T-helper 1 cell treated with Interleukin-12 subunit alpha and Interleukin-12 subunit beta and Interleukin-4 antibody, amounts not matched to agents 30 μg/mL and 1 μg/mL, for 36 hours (primary cell): ENCODE measurements at regions not wholly inside any gene's neighbourhood (a gene's known extent, or its start where the extent isn't known, plus 50 kb on each side); places are given as distances from the start of the nearest gene placed in this dataset.

Source experiments
- H3K27ac Mint-ChIP-seq: one replicate; pipeline ENCODE4 v1.8.0; 2021; ENCODE audit warnings: mild to moderate bottlenecking, mixed read lengths
- H3K27me3 Mint-ChIP-seq: one replicate; pipeline ENCODE4 v1.8.0; 2021; ENCODE audit warnings: low read depth, mixed read lengths
- H3K36me3 Mint-ChIP-seq: one replicate; pipeline ENCODE4 v1.8.0; 2021; ENCODE audit warnings: low read depth, mixed read lengths
- H3K4me1 Mint-ChIP-seq: one replicate; pipeline ENCODE4 v1.8.0; 2021; ENCODE audit warnings: low read depth, mixed read lengths
- H3K4me3 Mint-ChIP-seq: one replicate; pipeline ENCODE4 v1.8.0; 2021; ENCODE audit warnings: mild to moderate bottlenecking, moderate library complexity, mixed read lengths
- H3K9me3 Mint-ChIP-seq: one replicate; pipeline ENCODE4 v1.8.0; 2021; ENCODE audit warnings: mixed read lengths

DNA sequence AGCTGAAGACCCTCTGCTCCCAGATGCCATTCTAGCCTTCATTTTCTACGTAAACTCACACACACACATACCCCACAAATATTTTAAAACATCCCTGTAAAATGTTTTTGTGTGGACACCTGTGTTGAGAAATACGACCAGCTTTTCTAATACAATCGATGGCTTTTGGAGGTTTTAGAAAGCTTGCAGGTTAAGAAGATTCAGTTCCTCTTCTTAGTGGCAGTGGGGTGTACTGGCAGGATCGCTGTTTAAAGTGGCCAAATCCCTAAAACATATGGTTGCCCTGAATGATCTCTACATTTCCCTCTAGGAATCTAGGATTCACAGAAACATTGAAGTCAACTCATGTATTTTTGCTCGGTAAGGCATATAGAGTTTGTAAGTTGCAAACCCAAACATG lies 236.3 kb downstream of the NSG2 start:
- no peaks in the 10 kb centered on the region for H3K9me3 Mint-ChIP-seq
- no peak overlapping the region for H3K4me3 Mint-ChIP-seq
- H3K4me1 Mint-ChIP-seq = no peaks in the 10 kb centered on the region
- H3K36me3 Mint-ChIP-seq = no peaks in the 10 kb centered on the region
- no peaks in the 10 kb centered on the region for H3K27me3 Mint-ChIP-seq
- no peak overlapping the region for H3K27ac Mint-ChIP-seq

DNA sequence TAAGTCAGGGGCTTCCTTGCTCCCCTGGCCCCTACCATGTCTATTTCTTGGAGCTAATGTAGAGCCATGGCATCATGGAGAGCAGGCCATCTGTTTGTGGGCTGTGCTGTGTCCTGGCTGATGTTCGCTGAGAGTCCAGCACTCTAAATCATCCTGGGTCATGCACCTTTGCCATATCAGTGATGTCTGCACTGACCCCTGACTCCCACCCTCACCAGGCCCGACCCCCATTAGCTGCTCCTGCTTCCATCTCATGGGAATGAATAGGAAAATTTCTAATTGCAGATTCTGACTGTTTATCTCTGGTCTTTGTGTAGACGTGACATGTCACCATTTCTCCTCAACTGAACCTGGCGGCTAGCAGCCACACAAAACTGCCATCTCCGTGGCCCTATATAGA lies 236.9 kb downstream of the NSG2 start:
- no peaks in the 10 kb centered on the region for H3K36me3 Mint-ChIP-seq
- H3K4me3 Mint-ChIP-seq = no peak overlapping the region
- H3K27me3 Mint-ChIP-seq = no peaks in the 10 kb centered on the region
- H3K4me1 Mint-ChIP-seq = no peaks in the 10 kb centered on the region
- no peaks in the 10 kb centered on the region for H3K9me3 Mint-ChIP-seq
- no peak overlapping the region for H3K27ac Mint-ChIP-seq

DNA sequence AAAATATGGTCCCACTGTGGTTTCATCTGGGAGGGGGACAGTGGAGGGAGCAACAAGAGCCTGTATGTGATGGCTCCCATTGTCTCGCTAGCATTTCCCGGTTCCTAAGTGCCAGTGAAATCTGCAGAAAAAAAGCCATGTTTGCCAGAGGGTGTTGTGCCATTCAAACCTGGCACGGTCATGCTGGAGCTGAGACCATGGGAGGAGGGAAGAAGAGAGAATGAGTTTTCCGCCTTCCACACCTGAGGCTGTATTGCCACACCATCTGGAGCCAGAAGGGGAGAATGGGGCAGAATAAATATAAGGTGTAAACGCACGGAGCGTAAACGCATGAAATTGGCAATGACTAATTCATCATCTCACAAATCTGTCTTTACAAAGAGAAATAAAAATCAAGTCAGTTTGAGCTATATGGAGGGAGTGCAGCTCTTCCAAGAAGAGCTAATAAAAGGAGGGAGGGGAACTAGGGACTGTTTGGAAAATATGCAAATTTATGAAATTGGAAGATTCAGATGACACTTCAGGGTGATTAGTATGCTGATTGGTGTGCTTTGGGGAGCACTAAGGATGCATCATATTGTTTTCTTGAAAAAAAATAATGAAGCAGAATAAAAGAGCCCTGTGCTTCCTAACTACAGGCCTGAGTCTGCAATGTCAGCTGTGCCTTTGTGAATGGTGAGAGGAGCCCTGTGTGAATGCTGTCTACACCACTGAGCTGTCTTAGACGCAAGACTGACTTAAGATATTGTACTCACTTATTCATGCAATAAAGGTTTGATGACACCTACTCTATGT lies 237.9 kb downstream of the NSG2 start:
- Mint-ChIP-seq H3K27me3 (no peaks in the 10 kb centered on the region), H3K4me3 (no peak overlapping the region), H3K9me3 (no peaks in the 10 kb centered on the region), H3K36me3 (no peaks in the 10 kb centered on the region), H3K27ac (no peak overlapping the region), H3K4me1 (no peaks in the 10 kb centered on the region)

DNA sequence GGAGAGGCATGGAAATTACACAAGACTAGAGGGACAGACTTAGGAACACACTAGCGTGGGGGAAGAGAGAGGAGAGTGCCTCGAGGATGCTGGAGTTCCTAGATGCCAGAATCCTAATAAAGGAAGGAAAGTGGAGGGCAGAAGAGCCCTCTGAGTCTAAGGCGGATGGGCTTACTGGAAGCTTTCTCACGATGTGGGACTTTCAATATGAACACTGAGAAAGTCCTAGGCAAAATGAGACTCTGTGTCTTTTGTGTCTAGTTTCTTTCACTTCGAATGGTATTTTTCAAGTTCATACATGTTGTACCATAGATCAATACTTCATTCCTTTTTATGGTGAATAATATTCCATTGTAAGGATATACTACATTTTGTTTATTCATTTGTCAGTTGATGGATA lies 239.4 kb downstream of the NSG2 start:
- H3K9me3 Mint-ChIP-seq = no peaks in the 10 kb centered on the region
- no peaks in the 10 kb centered on the region for H3K36me3 Mint-ChIP-seq
- H3K4me1 Mint-ChIP-seq = no peaks in the 10 kb centered on the region
- H3K27ac Mint-ChIP-seq = no peak overlapping the region
- H3K27me3 Mint-ChIP-seq = no peaks in the 10 kb centered on the region
- no peak overlapping the region for H3K4me3 Mint-ChIP-seq

DNA sequence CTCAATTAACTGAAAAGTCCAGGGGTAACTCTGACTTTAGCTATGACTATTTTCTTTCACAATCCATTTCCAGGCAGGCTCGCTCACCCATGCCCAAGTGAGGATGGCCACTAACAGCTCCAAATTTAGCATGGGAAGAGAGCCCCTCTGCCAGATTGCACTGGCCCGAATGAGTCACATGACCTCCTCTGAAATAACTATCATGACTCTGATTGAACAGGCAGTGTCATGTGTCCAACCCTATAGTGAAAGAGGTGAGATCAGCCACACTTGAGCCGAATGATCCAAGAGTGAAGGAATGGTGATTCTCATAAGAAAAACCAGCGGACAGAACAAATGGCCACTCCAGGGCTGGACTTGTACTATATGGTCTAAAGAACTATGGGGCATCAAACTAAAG lies 242.3 kb downstream of the NSG2 start:
- H3K4me1 Mint-ChIP-seq = no peaks in the 10 kb centered on the region
- H3K4me3 Mint-ChIP-seq = no peak overlapping the region
- H3K27me3 Mint-ChIP-seq = no peaks in the 10 kb centered on the region
- H3K27ac Mint-ChIP-seq = no peak overlapping the region
- no peaks in the 10 kb centered on the region for H3K36me3 Mint-ChIP-seq
- no peaks in the 10 kb centered on the region for H3K9me3 Mint-ChIP-seq

DNA sequence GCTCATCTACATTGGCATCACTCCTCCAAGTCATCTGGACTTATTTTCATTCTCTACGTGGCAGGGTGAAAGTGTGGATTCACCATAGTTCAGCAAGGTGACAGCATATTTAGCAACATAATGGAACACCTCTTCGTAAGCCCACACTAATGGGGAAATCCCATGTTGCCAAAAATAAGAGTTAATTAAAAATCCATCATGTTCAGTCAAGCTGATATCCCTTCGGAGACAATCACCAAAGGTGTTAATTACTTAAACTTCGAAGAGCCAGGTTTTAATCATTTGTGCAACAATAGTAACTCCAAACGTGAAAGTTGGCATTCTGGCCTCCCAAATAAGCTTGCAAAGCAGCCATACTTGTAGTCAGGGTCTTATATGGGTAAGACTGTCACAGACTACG lies 242.9 kb downstream of the NSG2 start:
- no peaks in the 10 kb centered on the region for H3K27me3 Mint-ChIP-seq
- no peak overlapping the region for H3K4me3 Mint-ChIP-seq
- H3K36me3 Mint-ChIP-seq = no peaks in the 10 kb centered on the region
- no peaks in the 10 kb centered on the region for H3K4me1 Mint-ChIP-seq
- no peak overlapping the region for H3K27ac Mint-ChIP-seq
- no peaks in the 10 kb centered on the region for H3K9me3 Mint-ChIP-seq

DNA sequence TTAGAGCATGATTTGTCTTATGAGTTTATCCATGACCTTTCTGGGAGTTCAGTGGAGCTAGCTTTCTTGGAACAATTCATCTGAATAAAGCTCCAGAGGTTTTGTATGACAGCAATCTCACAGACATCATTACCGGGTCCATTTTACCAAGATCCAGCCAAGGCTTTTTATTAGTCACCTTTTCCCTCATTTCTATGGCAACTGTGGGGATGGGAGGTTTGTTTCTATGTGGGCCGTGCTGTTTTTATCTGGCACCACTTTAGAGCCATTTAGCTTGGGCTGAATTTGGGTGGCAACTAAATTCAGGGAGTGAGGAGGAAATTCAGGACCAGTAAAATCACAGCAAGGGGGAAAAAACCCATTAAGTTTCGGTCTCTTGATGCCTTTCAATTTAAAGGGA lies 245.7 kb downstream of the NSG2 start:
- H3K4me3 Mint-ChIP-seq = no peak overlapping the region
- H3K4me1 Mint-ChIP-seq = no peaks in the 10 kb centered on the region
- no peaks in the 10 kb centered on the region for H3K9me3 Mint-ChIP-seq
- H3K36me3 Mint-ChIP-seq = no peaks in the 10 kb centered on the region
- no peaks in the 10 kb centered on the region for H3K27me3 Mint-ChIP-seq
- H3K27ac Mint-ChIP-seq = no peak overlapping the region

DNA sequence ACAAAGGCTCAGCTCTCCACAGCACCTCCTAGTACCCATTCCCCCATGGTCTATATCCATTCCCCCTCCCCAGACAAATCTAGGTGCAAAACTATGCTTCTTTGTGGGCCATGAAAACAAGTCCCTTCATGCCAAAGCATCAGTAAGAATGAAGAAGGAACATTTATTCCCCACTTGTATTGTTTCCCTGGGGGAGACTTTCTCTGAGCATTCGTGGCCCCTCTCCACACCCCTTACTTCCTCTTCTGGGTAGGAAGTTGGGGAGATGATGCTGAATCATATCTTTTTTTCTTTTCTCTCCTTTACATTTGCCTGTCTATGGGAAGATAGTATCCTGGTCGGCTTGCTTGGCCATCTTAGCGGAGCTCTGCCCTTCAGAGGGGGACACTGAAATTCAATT lies 246.8 kb downstream of the NSG2 start:
- no peaks in the 10 kb centered on the region for H3K9me3 Mint-ChIP-seq
- no peaks in the 10 kb centered on the region for H3K27me3 Mint-ChIP-seq
- H3K27ac Mint-ChIP-seq = no peak overlapping the region
- H3K4me1 Mint-ChIP-seq = no peaks in the 10 kb centered on the region
- H3K4me3 Mint-ChIP-seq = no peak overlapping the region
- no peaks in the 10 kb centered on the region for H3K36me3 Mint-ChIP-seq

DNA sequence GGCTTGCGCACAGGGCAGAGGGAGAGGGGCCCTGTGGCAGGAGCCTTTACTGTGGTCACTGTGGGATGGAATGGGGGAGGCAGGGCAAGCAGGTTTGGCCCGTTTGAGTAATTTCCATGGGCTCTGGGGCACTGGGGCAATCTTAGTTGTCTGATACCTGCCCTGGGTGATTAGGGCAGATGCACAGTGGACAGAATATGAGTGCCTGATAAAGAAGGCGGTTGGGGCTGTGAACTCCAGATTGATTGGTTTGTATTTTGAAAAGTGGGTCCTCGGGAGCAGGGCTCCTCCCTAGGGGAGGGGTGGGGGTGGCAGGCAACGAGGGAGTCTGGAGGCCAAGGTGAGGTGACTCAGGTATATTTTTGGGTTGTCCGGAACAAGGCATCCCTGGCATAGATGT lies 247.5 kb downstream of the NSG2 start:
- Mint-ChIP-seq H3K27me3 (no peaks in the 10 kb centered on the region), H3K27ac (no peak overlapping the region), H3K4me3 (no peak overlapping the region), H3K9me3 (no peaks in the 10 kb centered on the region), H3K4me1 (no peaks in the 10 kb centered on the region), H3K36me3 (no peaks in the 10 kb centered on the region)

DNA sequence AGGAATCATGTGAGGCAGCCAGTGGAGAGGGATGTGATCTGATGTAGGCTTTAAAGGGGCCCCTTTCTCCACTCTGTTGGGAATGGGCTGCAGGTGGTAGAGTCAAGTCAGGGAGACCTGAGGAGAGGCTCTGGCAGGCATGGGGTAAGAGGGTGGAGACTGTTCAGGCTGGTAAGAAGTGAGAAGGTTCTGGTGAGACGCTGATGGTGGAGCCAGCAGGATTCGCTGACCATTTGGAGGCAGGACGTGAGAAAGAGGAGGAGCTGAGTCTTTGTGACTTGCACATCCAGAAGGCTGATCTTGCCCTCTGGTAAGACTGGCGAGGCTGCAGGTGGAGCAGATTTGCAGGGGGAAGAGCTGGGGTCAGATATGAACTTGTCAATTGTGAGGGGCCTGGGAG lies 248.0 kb downstream of the NSG2 start:
- H3K36me3 Mint-ChIP-seq = no peaks in the 10 kb centered on the region
- H3K9me3 Mint-ChIP-seq = no peaks in the 10 kb centered on the region
- no peaks in the 10 kb centered on the region for H3K4me1 Mint-ChIP-seq
- H3K27me3 Mint-ChIP-seq = no peaks in the 10 kb centered on the region
- no peak overlapping the region for H3K4me3 Mint-ChIP-seq
- H3K27ac Mint-ChIP-seq = no peak overlapping the region

DNA sequence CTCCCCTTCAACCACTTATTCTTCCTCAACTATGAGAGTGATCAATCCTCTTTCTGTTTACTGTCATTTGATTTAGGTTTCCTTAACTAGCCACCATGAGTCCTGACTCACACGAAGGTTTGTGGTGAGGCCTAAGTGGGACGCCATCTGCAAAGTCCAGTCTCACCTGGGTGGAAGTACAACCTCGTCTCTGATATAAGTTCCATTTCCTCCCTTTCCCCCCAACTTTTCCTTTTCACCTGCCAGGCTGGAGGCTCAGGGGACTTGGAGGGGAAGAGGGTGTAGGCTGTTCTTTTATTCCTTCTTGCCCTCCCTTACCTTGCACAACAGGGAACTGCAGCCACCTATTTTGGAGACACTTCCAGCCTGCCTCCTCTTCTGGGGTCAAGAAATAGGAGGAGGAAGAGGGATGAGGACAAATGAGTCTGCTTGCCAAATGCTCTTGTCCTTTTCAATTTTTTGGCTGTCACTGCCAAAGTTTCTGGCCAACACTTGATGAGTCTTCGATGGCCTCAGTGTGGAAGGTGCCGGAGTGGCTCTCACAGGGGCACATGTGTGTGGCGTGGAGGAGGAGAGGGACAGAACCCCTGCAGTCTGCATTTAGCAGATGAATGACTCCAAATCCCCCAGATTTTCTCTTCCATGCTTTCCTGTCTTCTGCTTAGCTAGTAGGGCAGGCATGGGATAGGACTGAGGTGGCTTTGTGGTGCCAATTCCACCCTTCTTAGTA lies 249.6 kb downstream of the NSG2 start:
- H3K36me3 Mint-ChIP-seq = no peaks in the 10 kb centered on the region
- no peak overlapping the region for H3K27ac Mint-ChIP-seq
- H3K4me3 Mint-ChIP-seq = no peak overlapping the region
- no peaks in the 10 kb centered on the region for H3K9me3 Mint-ChIP-seq
- H3K27me3 Mint-ChIP-seq = no peaks in the 10 kb centered on the region
- no peaks in the 10 kb centered on the region for H3K4me1 Mint-ChIP-seq

DNA sequence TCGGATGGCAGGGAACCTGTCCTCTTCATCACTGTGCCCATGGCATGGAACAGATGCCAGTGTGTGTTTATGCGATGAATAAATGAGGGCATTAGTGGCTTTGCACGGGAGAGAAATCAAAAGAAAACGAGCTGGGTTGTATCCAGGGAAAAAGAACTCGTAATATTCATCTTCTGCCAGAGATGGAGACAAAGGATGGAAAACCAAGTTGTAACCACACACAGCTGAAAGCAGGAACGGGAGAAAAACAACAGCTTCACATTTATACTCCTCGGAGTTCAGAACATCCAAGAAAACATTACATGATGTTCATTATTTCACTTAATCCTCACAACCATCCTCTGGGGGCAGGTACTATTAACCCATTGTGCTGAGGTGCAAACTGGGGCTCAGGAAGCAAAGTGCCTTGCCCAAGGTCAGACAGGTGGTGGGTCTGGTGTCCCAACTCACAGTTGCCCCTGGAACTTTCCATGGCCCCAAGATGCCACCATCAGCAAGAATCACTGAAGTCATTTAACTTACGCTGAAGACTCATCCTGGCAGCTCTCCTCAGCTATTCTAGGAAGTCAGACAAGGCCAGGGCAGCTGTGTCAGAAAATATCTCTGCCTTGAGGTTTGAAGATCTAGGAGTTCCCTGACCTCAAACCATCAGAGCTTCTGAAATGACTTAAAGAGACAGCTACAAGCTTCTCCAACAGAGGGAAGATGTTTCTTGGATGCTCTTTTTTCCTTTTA lies 250.4 kb downstream of the NSG2 start:
- no peak overlapping the region for H3K4me3 Mint-ChIP-seq
- no peak overlapping the region for H3K27ac Mint-ChIP-seq
- H3K36me3 Mint-ChIP-seq = no peaks in the 10 kb centered on the region
- no peaks in the 10 kb centered on the region for H3K4me1 Mint-ChIP-seq
- peaks cover 2% of the 10 kb centered on the region for H3K27me3 Mint-ChIP-seq
- no peaks in the 10 kb centered on the region for H3K9me3 Mint-ChIP-seq

DNA sequence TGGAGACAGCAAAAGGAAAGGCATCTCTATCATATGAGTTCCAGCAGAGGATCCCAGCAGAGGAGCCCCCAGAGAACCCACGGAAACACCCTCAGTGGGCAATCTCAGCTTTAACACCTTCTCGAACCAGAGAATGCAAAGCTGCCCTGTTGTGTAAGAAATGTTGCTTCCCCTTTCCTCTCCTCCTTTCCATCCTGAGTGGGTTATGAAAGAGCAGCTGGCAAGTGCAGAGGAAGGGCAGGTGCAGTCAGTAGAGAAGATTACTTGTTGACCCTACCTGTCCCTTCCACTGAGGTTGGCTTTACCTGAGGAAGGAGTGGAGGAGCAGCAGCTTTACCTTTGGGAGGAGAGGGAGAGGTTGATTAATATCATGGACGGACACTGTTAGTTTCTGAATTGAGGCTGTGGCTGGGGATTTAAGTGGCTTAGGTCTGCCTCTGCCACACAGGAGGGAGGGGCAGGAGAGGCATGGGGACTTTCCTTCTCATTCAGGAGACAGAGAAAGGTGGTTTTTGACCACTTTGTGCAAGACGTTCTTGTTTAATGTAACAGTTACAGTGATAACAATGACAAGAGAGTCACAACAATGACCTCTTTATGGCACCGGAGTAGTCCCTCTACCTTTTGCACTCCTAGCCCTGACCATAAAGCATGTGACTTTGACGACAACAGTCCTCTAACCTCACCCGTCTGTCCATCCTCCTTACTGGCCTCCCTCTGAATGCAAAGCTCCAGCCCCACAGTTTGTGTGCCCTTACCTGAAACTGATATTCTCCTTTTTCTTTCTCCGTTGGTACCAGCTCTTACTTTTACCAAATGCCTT lies 254.8 kb downstream of the NSG2 start:
- H3K9me3 Mint-ChIP-seq = no peaks in the 10 kb centered on the region
- H3K4me1 Mint-ChIP-seq = no peaks in the 10 kb centered on the region
- H3K4me3 Mint-ChIP-seq = no peak overlapping the region
- H3K27me3 Mint-ChIP-seq = peaks cover 6% of the 10 kb centered on the region
- H3K27ac Mint-ChIP-seq = no peak overlapping the region
- H3K36me3 Mint-ChIP-seq = no peaks in the 10 kb centered on the region

DNA sequence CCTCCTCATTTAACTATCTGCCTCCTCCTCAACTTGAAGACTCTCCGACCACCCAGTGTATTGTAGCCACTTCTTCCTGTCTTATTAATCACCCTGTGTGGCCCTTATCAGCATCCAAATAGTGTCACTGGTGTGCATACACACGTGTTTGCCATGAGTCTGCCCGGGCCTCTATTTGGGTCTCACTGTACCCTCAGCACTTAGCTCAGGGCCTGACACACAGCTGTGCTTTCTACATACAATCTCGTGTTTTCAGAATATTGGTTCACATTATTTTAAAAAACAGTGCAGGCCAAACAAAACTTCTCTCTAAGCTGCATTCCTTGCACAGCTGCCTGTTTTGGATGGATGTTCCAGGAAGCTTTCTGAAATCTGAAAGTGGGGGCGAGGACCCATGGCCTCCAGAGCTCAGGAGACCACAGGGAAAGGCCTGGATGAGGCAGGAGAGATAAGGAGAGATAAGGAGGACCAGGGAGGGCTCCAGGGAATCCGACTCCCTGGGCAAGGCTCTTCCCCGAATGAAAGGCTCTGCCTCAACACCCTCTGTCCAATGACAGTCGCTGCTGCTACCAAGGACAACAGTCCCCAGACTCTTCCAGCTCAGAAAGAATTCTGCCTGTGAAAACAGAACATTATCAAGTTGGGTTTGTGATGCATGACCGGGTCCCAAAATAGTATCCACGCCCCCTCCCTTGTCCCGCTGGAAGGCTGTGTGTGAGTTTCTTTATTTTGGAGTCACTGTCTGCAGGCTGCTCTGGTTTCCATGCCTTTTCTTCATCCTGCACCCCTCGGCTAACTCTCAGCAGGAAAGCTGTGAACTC lies 255.6 kb downstream of the NSG2 start:
- Mint-ChIP-seq H3K4me3 (no peak overlapping the region), H3K36me3 (no peaks in the 10 kb centered on the region), H3K27ac (no peak overlapping the region), H3K4me1 (no peaks in the 10 kb centered on the region), H3K27me3 (peaks cover 6% of the 10 kb centered on the region), H3K9me3 (no peaks in the 10 kb centered on the region)
